Tibial nerve (tissue), 4 donors: ENCODE measurements at regions not wholly inside any gene's neighbourhood (a gene's known extent, or its start where the extent isn't known, plus 50 kb on each side); places are given as distances from the start of the nearest gene placed in this dataset.

Experiments used
- DNase-seq, 2 donors: peaks; one replicate each; pipeline ENCODE4 v3.0.0-alpha.2; 2019; ENCODE audit warnings: low spot score in 2 of 2
- H3K27ac ChIP-seq, 4 donors: fragments of 200-600 bp; sonication (generic) in 3 of 4; one replicate each; pipeline ENCODE4 v1.5.1; 2017 to 2019; ENCODE audit warnings: mild to moderate bottlenecking in 1 of 4
- H3K27me3 ChIP-seq, 2 donors: fragments of 200-600 bp; sonication (generic) in 1 of 2; one replicate each; pipeline versions ENCODE4 v1.5.1 to v1.6.0; 2017 to 2019
- H3K36me3 ChIP-seq, 3 donors: fragments of 200-600 bp; sonication (generic); one replicate each; pipeline ENCODE4 v1.5.1; 2018 to 2019
- H3K4me1 ChIP-seq, 4 donors: fragments of 200-600 bp; sonication (generic) in 3 of 4; one replicate each; pipeline ENCODE4 v1.5.1; 2017 to 2019
- H3K4me3 ChIP-seq, 4 donors: fragments of 200-600 bp; sonication (generic) in 3 of 4; one replicate each; pipeline ENCODE4 v1.5.1; 2017 to 2019; ENCODE audit warnings: mild to moderate bottlenecking in 1 of 4, moderate library complexity in 1 of 4
- H3K9me3 ChIP-seq, 4 donors: fragments of 200-600 bp; sonication (generic) in 3 of 4; one replicate each; pipeline ENCODE4 v1.5.1; 2017 to 2019
- CTCF ChIP-seq, 5 experiments: fragments of 200-600 bp in 3 of 5; fragments of 450-650 bp in 2 of 5; sonication (generic) in 3 of 5; IDR thresholded peaks; one replicate each; pipeline ENCODE4 v1.5.1; 2016 to 2019; ENCODE audit warnings: antibody characterized with exemption in 5 of 5, mild to moderate bottlenecking in 3 of 5, moderate library complexity in 2 of 5
- EP300 ChIP-seq, 2 donors: sonication (generic); formaldehyde crosslinking; IDR thresholded peaks; one replicate each; pipeline ENCODE4 v1.6.1; 2017; ENCODE audit warnings: antibody characterized with exemption in 2 of 2, mild to moderate bottlenecking in 1 of 2
- POLR2A ChIP-seq, 2 donors: fragments of 450-650 bp; IDR thresholded peaks; one replicate each; pipeline ENCODE4 v1.6.1; 2017; ENCODE audit warnings: antibody characterized with exemption in 2 of 2, mild to moderate bottlenecking in 2 of 2, moderate library complexity in 2 of 2
- WGBS, 2 donors: methylation state at CpG; one replicate each; pipeline ENCODE4 v1.1.5; 2018; 5-methylcytosine and 5-hydroxymethylcytosine counted together

- no peak overlapping the region for H3K27ac ChIP-seq
- H3K4me3 ChIP-seq = no peak overlapping the region
- H3K9me3 ChIP-seq = no peaks in the 10 kb centered on the region
- 92% methylated on average over 1 of the region's 1 CpG; no CpG with 5 or more reads in 1 of the 2 donors for WGBS, 2 donors
- DNase-seq = no peak
- no peaks in the 10 kb centered on the region for H3K27me3 ChIP-seq
- TF ChIP-seq EP300 (IDR thresholded peaks at IDR 0.05) (no peak), CTCF (IDR thresholded peaks at IDR 0.05) (no peak), POLR2A (IDR thresholded peaks at IDR 0.05) (no peak)
- no peaks in the 10 kb centered on the region for H3K4me1 ChIP-seq
- no peaks in the 10 kb centered on the region for H3K36me3 ChIP-seq
Measured at GRCh38 chrY:7929866-7930265, 1018.3 kb upstream of the AMELY start.

- DNase-seq = no peak
- WGBS, 2 donors = 88% methylated on average over 1 of the region's 2 CpGs; no CpG with 5 or more reads in 1 of the 2 donors
- Histone ChIP-seq H3K9me3 (no peaks in the 10 kb centered on the region), H3K27me3 (no peaks in the 10 kb centered on the region), H3K36me3 (no peaks in the 10 kb centered on the region), H3K27ac (no peak overlapping the region), H3K4me1 (no peaks in the 10 kb centered on the region), H3K4me3 (no peak overlapping the region)
- TF ChIP-seq EP300 (IDR thresholded peaks at IDR 0.05) (no peak), POLR2A (IDR thresholded peaks at IDR 0.05) (no peak), CTCF (IDR thresholded peaks at IDR 0.05) (no peak)
Measured at GRCh38 chrY:7924059-7924458, 1012.5 kb upstream of the AMELY start.

- no peak overlapping the region for H3K4me3 ChIP-seq
- H3K36me3 ChIP-seq = no peaks in the 10 kb centered on the region
- H3K27me3 ChIP-seq = no peaks in the 10 kb centered on the region
- no peak for DNase-seq
- no peak overlapping the region for H3K27ac ChIP-seq
- TF ChIP-seq EP300 (IDR thresholded peaks at IDR 0.05) (no peak), CTCF (IDR thresholded peaks at IDR 0.05) (no peak), POLR2A (IDR thresholded peaks at IDR 0.05) (no peak)
- H3K4me1 ChIP-seq = no peaks in the 10 kb centered on the region
- H3K9me3 ChIP-seq = no peaks in the 10 kb centered on the region
Measured at GRCh38 chrY:7923476-7924017, 1012.0 kb upstream of the AMELY start.

GRCh38 chrY:7920382-7920781 lies 1008.8 kb upstream of the AMELY start:
- Histone ChIP-seq H3K4me1 (no peaks in the 10 kb centered on the region), H3K36me3 (no peaks in the 10 kb centered on the region), H3K27ac (no peak overlapping the region), H3K27me3 (no peaks in the 10 kb centered on the region), H3K4me3 (no peak overlapping the region), H3K9me3 (no peaks in the 10 kb centered on the region)
- DNase-seq = no peak
- TF ChIP-seq EP300 (IDR thresholded peaks at IDR 0.05) (no peak), CTCF (IDR thresholded peaks at IDR 0.05) (no peak), POLR2A (IDR thresholded peaks at IDR 0.05) (no peak)
- WGBS, 2 donors = 94% methylated on average over 2 of the region's 2 CpGs; no CpG with 5 or more reads in 1 of the 2 donors

- no peak overlapping the region for H3K27ac ChIP-seq
- no peaks in the 10 kb centered on the region for H3K9me3 ChIP-seq
- WGBS, 2 donors = 85% methylated on average over 3 of the region's 3 CpGs; no CpG with 5 or more reads in 1 of the 2 donors
- no peaks in the 10 kb centered on the region for H3K36me3 ChIP-seq
- no peaks in the 10 kb centered on the region for H3K27me3 ChIP-seq
- DNase-seq = no peak
- H3K4me1 ChIP-seq = no peaks in the 10 kb centered on the region
- H3K4me3 ChIP-seq = no peak overlapping the region
- TF ChIP-seq POLR2A (IDR thresholded peaks at IDR 0.05) (no peak), CTCF (IDR thresholded peaks at IDR 0.05) (no peak), EP300 (IDR thresholded peaks at IDR 0.05) (no peak)
Measured at GRCh38 chrY:7888506-7888905, 977.0 kb upstream of the AMELY start.
